ENCODE measurements at regions not wholly inside any gene's neighbourhood (a gene's known extent, or its start where the extent isn't known, plus 50 kb on each side); places are given as distances from the start of the nearest gene placed in this dataset.

DNA sequence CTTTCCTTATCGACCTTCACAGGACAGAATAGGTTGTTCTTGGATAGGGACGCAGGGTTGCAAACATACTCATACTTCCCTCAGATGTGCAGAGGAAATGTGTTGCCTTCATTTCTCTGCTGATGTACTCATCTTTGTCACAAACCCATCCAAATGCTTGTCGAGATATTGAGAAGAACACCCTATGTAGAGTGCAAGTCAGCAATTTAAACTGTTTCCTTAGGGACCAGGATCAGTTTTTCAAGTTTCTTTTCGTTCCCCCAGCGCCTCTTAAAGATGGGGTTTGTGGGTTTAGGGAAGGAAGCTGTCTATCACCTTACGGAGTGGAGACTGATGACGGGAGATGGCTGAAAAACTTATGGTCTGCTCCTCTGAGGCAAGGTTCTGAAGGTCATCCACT lies 474.2 kb downstream of the EPHA4 start:
- DNase-seq (ENCODE audit: low read depth) = no peak

DNA sequence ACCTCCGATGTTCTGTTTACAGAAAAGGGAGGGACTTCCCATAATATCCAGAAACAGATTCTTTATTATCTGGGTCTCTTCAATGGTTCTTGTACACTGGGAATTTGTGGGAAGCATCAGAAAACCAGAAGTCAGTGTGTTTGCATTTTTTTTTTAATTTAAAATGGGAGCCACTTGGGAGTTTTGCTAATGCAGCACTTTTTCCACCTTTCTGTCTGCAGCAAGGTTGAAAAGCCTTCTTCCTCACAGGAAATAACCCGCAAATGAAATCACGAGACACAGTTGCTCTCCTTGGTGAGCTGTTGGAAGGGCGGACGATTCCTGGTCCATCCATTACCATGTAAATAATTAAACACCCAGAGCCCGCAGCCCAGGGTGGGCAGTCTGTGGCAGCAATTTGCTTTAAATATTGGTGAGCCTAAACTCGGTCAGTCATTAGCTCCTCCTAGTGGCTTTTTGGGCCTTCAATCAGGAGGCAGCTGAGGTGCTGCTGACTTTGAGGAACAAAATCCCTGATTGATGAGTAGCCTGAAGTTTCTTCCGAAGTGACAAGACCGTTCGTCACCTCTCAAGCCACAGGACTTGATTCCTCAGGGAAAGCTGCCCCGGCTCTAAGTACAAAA lies 471.5 kb downstream of the EPHA4 start:
- DNase-seq (ENCODE audit: low read depth) = no peak

DNA sequence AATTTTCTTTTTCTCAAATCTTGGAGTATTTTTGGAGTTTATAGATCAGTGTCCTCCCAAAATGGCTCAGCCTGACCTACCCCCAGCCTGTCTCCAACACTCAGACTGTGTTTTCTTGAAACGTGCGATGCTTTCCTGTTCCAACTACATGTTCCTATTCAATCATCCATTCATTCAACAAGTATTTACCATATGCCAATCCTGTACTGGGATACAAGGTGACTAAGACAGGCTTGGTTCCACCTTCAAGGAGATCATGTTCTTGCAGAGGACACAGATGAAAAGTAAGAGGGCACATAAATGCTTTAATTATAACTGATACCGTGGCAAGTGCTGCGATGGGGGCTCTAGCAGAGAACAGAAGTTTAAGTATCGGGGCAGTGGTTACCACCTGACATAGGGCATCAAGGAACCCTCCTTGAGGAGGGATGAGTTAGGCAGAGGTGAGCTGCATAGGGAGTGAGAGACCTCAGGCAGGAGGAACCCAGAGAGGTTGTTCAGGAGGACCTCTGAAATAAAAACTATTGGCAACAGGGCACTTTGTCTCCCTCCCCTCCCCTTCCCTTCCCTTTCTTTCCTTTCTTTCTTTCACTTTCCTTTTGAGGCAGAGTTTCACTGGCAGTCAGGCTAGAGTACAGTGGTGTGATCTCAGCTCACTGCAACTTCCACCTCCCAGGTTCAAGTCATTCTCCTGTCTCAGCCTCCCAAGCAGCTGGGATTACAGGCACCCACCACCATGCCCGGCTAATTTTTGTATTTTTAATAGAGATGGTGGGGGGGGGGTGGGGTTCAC lies 469.0 kb downstream of the EPHA4 start:
- DNase-seq (ENCODE audit: low read depth) = no peak

DNA sequence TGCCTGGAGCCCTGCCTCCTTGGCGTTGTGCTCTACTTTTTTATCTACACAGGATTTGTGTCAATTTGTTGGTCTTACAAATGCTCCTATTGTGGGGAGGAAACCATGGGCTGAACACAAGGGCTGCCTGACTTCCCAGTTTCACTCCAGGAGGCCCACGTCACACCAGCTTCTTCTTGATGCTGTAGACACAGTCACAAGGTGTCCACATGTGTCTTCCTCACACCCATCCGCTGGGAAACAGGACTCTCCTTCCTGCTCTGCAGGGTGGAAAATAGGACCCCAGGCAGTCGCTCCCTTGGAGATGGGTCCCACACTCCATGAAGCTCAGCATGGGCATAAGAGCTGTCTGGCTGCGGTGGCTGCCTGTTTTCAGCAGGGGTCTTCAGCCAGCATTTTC lies 468.2 kb downstream of the EPHA4 start:
- no peak for DNase-seq (ENCODE audit: low read depth)

DNA sequence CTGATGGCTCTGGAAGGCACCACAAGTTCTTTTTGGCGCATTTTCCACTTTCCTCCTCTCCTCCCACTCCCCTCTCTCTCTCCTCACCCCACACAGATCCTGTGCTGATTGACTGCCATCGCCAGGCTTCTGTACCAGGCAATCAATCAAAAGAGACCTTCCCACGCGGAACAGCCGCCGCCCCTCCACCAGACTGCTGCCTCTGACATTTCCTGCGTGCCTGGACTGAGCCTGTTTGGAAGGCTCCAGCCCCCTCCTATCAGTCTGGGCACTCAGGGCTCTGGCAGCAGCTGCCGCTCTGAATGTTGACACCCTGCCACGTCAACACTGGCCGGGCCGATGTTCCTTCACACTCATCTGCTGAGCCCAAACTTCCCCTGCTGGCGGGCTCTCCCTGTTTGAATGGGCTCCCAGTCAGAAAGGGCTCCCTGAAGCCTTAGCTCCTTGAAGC lies 467.7 kb downstream of the EPHA4 start:
- DNase-seq (ENCODE audit: low read depth) = no peak

DNA sequence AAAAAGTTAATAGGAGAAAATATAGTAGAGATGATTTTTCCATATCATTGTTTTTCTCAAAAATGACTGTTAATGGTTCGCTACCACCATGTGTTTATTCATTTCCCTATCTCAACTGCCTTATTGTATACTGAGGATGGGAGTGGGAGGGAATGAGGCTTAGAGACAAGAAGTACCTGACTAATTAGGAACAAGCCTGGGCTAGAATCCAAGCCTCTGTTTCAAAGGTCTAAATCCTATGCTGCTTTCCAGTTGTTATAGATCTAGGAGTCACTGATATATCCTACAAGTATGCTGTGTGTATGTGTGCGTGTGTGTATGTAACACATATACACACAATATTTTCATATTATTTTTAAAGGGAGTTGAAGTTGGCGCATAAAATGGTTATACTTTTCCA lies 465.9 kb downstream of the EPHA4 start:
- no peak for DNase-seq (ENCODE audit: low read depth)

DNA sequence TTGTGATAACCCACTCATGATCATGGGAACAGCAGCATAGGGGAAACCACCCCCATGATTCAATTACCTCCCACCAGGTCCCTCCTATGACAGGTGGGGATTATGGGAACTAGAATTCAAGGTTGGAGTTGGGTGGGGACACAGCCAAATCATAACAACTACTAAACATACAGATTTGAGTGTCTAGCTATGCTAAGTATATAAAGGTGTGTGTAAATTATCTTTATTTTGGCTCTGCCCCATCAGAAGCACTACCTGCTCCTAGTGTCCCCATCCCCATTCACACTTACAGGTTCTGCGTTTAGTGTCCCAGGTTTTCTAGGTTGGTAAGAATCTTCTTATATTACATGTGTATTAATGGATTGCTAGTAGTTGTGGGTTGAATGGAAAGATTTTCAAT lies 464.7 kb downstream of the EPHA4 start:
- no peak for DNase-seq (ENCODE audit: low read depth)

DNA sequence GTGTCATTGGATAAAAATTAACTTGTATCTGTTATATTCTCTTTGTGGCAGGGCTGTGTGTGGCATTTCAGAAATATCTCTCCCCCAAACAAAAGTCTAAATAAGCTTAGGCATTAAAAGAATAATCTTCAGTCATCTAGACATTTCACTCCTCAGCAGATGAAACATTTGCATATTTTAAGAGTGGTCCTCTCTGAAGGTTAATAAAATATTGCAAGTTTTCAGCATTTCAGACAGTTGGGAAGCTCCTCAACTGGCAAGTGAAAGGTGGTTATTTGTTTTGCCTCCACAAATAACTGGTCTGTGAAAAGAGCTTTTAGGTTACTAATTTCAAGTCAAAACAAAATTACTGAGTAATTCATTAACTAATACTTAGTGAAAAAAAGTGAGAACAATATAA lies 462.6 kb downstream of the EPHA4 start:
- no peak for DNase-seq (ENCODE audit: low read depth)

DNA sequence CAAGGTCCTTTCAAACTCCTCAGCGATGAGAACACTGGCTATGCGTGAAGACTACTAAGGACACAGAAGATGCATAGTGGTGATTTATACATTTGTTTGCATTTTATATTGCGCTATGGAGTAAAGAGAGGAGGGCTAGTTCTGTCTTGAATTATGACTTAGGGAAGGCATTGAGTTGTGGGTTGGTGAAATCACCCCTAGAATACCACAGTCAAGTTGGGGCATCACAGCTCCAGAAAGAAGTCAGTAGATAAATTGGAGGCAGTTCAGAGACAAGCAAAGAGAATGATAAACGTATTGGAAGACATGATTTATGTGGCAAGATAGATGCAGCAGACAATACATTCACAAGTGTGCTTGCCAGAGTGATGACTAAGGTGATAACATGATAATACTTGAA lies 460.4 kb downstream of the EPHA4 start:
- DNase-seq (ENCODE audit: low read depth) = no peak

DNA sequence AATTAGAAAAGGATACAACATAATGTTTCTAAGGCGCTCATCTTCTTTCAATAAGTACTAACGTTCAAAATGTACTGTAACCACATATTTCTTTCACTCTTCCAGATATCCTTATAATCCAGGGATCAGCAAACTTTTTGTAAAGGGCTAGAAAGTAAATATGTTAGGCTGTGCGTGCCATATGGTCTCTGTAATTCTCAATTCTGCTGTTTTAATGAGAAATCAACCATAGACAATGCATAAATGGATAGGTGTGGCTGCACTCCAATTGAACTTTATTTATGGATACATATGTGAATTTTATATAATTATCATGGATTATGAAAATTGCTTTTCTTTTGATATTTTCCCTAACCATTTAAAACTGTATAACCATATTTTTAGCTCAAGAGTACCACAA lies 459.4 kb downstream of the EPHA4 start:
- no peak for DNase-seq (ENCODE audit: low read depth)

DNA sequence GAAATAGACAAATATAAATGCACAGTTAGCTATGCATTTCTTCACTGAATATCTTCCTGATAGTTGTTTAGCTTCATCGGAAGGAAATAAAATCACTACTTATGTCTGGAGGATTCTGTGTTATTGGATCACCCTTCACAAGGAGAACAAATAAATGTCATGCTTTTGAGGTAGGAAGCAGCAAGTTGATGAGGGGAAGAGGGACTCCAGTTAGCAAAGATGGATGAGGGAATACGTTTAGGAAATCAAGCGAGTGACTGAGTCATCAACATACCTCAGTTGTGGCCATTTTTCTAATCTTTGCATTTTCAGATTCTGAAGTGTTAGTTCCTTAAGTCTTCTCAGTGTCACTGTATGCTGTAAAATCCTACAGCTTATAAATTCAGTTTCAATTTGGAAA lies 456.2 kb downstream of the EPHA4 start:
- no peak for DNase-seq (ENCODE audit: low read depth)

DNA sequence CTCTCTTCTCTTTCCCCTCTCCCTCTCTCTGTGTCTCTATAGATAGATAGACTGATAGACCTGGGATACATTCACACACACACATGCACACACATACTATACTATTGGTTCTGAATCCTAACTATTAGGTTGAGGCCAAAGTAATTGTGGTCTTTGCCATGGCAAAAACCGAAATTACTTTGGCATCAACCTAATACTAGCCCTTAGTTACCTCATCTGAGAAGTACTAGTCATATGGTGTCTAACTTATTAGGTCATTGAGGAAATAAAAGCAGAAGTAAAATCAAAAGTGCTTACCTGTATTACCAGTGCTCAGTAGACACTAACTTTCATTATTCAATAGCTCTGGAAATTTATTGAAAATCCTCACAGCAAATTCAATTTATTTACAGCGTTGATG lies 451.5 kb downstream of the EPHA4 start:
- no peak for DNase-seq (ENCODE audit: low read depth)

DNA sequence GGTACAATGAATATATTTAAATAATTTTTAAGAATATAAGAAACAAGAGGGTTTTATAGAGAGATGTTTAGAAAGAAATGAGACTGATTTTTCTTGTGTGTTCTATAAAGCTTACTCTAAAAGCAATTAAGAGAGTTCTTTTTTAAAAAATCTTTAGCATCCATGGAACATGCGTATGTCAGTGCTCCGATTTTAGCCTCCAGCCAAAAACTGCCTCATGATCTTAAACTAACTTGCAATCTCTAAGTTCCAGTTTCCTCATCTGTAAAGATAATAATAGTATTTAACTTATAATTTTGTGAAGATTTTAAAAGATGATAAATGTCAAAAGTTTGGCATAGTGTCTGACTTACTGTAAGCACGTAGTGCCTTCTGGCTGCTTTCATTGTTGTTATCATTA lies 448.7 kb downstream of the EPHA4 start:
- DNase-seq (ENCODE audit: low read depth) = no peak

DNA sequence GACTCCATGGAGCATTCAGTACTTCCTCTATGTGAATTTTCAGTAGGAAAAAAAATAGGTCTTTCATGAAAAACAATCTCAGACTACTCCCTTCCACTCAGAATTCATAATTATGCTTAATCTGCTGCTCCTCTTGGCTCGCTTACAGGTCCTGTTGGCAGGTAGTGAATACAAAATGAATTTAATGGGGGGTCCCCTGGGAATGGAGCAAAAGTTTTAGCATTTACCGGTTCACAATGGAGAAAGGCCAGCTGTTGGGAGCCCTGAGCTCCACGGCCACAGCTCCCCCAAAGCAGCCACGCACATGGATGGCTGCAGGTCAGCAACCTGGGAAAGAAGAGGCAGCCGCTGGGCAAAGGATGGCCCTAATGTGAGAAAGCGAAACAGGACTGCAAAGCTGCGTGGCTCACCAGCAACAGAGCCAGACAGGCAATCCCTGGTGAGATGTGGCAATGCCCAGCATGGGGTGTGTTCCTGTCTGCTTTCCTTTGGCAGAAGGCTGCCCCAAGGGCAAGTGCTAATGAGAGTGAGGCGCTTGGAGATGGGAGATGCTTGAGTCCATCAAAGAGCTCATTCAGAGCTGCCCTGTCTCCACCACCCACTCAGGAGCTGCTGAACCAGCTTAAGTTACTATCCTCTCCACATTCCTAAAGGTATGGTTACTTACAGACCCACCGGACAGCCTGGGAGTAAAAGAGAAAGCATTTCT lies 447.4 kb downstream of the EPHA4 start:
- no peak for DNase-seq (ENCODE audit: low read depth)

DNA sequence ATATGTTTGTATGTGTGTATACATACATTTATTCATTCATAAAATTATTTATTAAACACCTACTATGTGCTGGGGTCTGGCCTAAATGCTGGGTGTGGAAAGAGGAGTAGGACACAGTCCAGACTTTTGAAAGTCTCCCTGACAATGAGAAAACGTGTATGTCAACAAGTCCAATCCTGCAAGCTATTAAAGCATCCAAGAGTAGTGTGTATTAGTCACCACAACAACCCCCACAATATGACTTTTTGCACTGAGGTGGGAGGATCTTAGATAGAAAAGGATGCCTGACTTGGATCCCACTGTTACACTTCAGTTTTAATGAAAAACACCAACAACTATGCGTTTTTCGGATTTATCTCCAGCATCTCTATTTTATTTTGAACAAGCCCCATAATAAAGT lies 446.4 kb downstream of the EPHA4 start:
- no peak for DNase-seq (ENCODE audit: low read depth)

DNA sequence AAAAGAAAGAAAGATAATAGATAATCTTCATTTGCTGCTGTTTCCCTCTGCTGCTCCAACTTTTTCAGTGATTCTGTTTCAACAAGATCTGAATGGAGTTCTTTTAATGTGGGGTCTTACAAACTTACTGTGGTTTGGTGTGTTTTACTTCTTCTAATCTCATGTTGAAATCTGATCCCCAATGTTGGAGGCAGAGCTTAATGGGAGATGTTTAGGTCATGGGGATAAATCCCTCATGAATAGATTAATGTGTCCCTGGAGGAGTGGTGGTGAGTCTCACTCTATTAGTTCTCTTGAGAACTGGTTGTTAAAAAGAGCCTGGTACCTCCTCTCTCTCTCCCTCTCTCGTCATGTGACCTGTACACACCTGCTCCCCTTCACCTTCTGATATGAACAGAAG lies 442.4 kb downstream of the EPHA4 start:
- DNase-seq (ENCODE audit: low read depth) = no peak

DNA sequence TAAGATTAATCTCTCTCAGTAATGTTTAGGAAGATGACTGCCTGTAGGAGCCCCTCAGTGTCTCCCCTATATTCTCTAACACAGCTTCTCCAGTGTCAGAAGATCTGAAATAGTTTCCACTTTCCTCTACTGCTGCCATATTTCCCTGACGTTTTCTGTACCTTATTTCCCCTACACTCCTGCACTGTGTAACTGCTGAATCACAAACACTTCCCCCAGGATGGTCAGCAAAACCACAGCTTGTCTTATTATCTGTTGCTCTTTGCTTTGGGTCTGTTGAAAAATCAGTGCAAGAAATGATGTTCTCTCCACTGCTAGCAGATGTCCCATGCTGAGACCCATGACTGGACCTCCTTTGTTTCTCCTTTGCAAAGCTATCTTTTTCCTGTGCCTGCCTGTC lies 441.7 kb downstream of the EPHA4 start:
- no peak for DNase-seq (ENCODE audit: low read depth)

DNA sequence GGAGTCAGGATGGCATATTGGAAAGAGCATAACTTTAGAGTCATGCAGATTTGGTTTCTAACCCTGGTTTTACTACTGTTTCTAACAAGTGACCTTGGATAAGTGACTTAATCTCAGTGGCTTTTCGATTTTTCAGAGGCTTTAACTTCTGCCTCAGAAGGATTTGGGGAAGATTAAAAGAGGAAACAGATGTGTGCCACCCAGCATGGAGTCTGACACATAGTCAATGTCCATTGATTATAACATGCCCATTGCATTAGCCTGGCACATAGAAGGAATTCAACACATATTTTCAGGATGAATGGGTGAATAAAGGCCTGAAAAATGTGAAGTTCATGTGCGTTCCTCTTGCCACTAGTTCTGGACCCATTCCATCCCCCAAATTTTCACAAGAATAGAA lies 438.2 kb downstream of the EPHA4 start:
- DNase-seq (ENCODE audit: low read depth) = no peak

DNA sequence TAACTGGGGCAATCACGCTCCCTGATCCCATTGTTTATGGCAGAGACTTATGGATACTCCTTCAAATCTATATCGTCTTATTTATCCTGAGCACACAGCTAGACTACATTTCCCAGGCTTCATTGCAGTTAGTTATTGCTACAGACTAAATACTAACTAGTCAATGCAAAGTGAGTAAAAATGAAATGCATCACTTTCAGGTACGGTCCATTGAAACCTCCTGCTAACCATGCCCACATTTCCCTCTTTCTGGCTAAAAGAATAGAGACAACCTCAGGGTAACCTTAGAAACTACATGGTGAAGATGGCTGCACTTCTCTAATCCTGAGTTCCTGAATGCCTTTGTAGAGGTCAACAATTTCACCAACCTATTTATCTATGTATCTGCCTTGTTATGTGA lies 437.4 kb downstream of the EPHA4 start:
- no peak for DNase-seq (ENCODE audit: low read depth)

DNA sequence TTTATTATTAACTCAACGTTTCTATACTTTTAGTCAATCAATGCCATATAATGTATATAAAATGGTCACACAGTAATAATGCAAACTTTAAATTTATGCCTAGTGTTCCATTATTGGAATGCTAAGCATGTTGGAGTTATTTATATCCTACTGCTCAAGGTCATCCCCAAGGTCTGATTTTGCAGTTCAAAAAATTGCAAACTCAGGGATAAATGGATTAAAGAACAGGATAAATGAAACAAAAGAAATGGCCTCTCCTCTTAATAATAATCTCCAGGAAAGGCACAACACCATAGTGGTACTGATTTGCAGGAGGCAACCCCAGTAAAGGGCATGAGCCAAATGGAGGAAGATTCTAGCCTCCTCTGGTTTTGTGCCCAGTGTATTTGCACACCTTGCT lies 436.4 kb downstream of the EPHA4 start:
- no peak for DNase-seq (ENCODE audit: low read depth)

DNA sequence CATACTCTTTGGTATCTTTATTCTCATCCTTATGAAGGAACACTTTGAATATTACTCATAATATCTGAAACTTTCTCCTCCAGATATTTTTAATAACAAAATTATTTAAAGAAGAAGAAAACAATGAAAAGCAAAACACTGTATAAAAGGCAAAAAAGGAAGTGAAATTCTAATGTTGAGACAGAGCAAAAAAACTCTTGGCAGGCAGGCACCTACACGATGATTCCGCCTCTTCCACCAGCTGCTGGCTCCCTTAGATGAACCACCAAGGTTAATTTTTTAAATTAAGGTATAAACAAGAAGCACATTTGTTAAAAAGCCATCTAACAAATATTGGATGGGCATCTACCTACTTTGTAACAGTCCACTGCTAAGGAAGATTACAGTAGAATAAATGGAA lies 434.7 kb downstream of the EPHA4 start:
- no peak for DNase-seq (ENCODE audit: low read depth)

DNA sequence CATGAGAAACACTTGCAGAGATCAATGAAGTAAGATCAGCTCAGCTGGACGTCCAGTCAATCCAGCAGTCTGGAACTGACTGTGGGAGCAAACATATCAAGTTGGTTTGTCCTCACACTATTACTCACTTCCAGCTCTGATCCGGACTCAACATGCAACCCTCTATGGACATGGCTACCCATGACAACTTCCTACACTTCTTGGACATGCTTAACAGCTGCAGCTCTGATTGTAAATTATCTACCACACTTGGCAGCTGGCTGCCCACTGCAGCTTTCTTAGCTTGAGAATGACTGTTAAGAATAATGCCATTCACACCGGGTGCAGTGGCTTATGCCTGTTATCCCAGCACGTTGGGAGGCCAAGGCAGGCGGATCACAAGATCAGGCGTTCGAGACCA lies 429.8 kb downstream of the EPHA4 start:
- DNase-seq (ENCODE audit: low read depth) = no peak

DNA sequence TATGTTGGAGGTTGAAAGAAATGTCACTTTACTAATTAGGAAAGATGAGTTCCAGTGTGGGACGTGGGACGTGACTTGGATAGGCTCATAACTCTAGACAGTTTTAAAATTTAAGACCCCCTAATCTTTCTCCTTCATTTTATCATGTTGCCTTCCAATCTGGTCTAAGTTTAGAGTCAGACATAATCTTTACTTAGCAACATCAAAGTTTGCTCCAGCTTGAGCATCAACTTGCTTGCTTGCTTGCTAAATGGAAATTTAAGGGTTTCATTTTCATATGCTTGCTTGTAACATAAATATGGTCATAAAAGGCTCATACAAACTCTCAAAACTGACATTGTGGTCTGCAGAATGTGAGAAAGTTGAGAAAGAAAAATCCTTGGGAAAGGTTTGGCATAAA lies 428.9 kb downstream of the EPHA4 start:
- DNase-seq (ENCODE audit: low read depth) = no peak
